HL-60 (cell line): ENCODE measurements at regions not wholly inside any gene's neighbourhood (a gene's known extent, or its start where the extent isn't known, plus 50 kb on each side); places are given as distances from the start of the nearest gene placed in this dataset.

ENCODE experiments used
- DNase-seq, 2 experiments: peaks; one replicate each; pipeline ENCODE4 v3.0.0-alpha.2; 2010 to 2020; ENCODE audit warnings: low read depth in 1 of 2, low spot score in 1 of 2
- H3K27ac ChIP-seq: fragments of 250-450 bp; sonication (Bioruptor Pico); replicated peaks from 2 replicates; pipeline ENCODE4 v1.5.1; 2020; ENCODE audit warnings: mild to moderate bottlenecking, moderate library complexity
- H3K27me3 ChIP-seq: fragments of 250-450 bp; sonication (Bioruptor Pico); 2 replicates; pipeline ENCODE4 v1.5.1; 2021; ENCODE audit warnings: mild to moderate bottlenecking, moderate library complexity; ENCODE audit not compliant: insufficient read depth, poor library complexity, severe bottlenecking
- H3K4me3 ChIP-seq: replicated peaks from 2 replicates; pipeline ENCODE4 v1.5.1; 2011; ENCODE audit warnings: mild to moderate bottlenecking, control low read depth, low read length; ENCODE audit not compliant: insufficient read depth
- CTCF ChIP-seq: IDR thresholded peaks from one replicate; pipeline ENCODE4 v1.5.1; 2011; ENCODE audit warnings: low read length, control low read depth, inconsistent platforms; ENCODE audit not compliant: insufficient read depth
- GABPA ChIP-seq: IDR thresholded peaks from 2 replicates; pipeline ENCODE4 v1.6.1; 2012; ENCODE audit warnings: low read depth
- POLR2AphosphoS5 ChIP-seq: IDR thresholded peaks from 2 replicates; pipeline ENCODE4 v1.6.1; 2012; ENCODE audit warnings: low read depth
- REST ChIP-seq: IDR thresholded peaks from 2 replicates; pipeline ENCODE4 v1.6.1; 2012; ENCODE audit warnings: low read depth; ENCODE audit not compliant: insufficient replicate concordance
- SPI1 ChIP-seq: IDR thresholded peaks from 2 replicates; pipeline ENCODE4 v1.6.1; 2012; ENCODE audit warnings: low read depth, mild to moderate bottlenecking, borderline replicate concordance

- no peak overlapping the region for H3K27ac ChIP-seq
- H3K4me3 ChIP-seq: no peak overlapping the region
- no peak for DNase-seq
- no peak for TF ChIP-seq SPI1
- no peak for TF ChIP-seq REST
- TF ChIP-seq GABPA: no peak
- no peak for TF ChIP-seq CTCF
- peaks cover 5% of the 10 kb centered on the region for H3K27me3 ChIP-seq
Observed at GRCh38 chr4:108292229-108292628, 123.5 kb upstream of the LEF1 start.

- no peak for DNase-seq
- peaks cover 5% of the 10 kb centered on the region for H3K27me3 ChIP-seq
- no peak for TF ChIP-seq CTCF
- no peak for TF ChIP-seq SPI1
- no peak for TF ChIP-seq REST
- no peak for TF ChIP-seq GABPA
- no peak for TF ChIP-seq POLR2AphosphoS5
- H3K4me3 ChIP-seq: no peak overlapping the region
- H3K27ac ChIP-seq: no peak overlapping the region
Observed at GRCh38 chr4:108291137-108291536, 122.4 kb upstream of the LEF1 start.

- TF ChIP-seq POLR2AphosphoS5 (no peak), CTCF (no peak), SPI1 (no peak), GABPA (no peak), REST (no peak)
- Histone ChIP-seq H3K27ac (no peak overlapping the region), H3K27me3 (peaks cover 5% of the 10 kb centered on the region), H3K4me3 (no peak overlapping the region)
- DNase-seq: no peak
Observed at GRCh38 chr4:108287834-108288413, 119.2 kb upstream of the LEF1 start.
